HG02938 (cell line): ENCODE measurements at regions not wholly inside any gene's neighbourhood (a gene's known extent, or its start where the extent isn't known, plus 50 kb on each side); places are given as distances from the start of the nearest gene placed in this dataset.

ENCODE experiments used
- ATAC-seq: cut with Tn5 transposase; IDR thresholded peaks from one replicate; pipeline ENCODE4 v1.9.1; 2021; ENCODE audit warnings: mild to moderate bottlenecking, moderate library complexity; ENCODE audit not compliant: unreplicated experiment

DNA sequence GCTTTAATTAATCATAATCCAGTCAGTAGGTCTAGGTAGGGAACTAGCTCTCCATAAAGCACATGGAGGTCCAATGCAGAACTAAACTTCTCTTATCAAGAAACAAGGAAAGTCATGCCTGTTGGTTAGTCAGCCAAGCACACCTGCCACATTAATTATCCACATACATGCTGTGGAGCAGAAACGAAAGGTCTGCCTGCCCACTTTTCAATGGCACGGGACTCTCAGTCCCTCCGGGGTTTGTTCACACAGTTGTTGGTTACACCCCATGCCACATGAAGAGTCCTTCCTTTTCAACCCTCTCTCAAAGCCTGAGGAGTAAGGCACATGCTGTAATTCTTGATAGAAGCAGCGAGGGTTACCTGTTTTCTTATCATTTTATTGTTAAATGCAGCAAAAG lies 1096.4 kb upstream of the MAP3K7 start:
- no peak for ATAC-seq

DNA sequence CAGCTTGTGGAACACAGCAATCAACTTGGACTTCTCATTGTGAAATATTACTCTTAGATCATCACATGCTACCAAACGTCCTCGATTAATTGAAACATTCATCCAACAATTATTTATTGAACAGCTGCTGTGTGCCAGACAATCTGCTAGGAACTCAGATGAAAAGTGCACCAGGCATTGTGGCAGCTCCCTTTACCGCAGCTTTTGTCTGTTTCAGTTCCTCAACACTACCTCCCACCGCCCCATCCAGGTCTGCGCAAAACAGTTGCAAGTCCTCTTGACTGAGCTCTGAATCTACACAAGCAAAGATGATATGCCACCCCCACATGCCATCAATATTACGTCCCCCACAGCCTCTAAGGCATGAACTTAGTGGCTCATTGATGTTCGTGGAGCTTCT lies 1094.4 kb upstream of the MAP3K7 start:
- ATAC-seq, result no peak

DNA sequence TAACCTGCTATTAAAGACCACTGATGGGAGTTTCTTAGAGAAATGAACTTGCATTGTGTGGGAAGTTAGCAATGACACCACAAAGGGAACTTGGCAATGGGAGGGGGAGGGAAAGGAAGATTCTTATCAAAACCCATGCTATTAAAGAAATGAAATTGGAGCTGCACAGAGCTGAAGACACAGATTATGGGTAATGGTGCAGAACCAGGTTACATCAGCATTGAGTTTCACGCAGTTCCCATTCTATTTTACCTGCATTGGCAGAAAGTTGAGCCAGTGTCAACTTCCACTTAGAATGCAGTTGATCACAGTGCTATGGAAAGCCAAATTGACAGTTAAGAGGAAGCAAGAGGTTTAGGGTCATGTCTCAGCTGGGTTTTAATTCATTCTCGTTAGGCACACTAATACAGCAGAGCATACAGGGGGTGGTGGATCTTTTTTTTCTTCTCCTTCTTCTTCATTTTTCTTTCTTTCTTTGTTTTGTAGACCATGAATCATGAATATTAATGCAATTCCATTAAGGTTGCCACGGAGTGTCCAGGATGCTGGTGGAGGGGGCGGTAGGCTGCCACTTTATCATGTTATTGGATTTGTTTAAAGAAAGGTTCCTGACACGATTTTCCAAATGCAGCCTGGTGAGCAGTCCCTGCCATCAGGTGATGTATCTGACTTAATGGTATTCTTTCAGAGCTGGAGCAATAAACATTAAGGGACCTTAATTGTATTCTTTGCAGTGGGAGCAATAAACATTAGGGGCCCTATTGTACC lies 1092.0 kb upstream of the MAP3K7 start:
- ATAC-seq, result no peak

DNA sequence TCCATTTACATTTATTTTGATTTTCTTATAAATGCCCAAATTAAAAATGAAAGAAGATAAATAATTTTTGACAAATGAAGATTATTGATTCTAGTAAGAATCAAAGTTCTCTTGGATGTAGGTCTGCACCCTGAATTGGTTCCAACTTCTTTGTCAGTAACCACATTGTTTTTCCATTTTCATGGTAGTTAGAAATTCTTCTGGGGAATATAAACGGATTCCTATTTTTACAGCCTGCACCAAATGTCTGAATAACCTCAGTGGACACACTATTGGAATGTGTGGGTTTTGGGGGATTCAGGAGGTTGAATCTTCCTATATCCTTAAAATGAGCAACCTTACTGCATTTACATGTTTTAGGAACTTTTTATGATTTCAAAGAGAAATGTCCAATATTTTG lies 1085.3 kb upstream of the MAP3K7 start:
- no peak for ATAC-seq

DNA sequence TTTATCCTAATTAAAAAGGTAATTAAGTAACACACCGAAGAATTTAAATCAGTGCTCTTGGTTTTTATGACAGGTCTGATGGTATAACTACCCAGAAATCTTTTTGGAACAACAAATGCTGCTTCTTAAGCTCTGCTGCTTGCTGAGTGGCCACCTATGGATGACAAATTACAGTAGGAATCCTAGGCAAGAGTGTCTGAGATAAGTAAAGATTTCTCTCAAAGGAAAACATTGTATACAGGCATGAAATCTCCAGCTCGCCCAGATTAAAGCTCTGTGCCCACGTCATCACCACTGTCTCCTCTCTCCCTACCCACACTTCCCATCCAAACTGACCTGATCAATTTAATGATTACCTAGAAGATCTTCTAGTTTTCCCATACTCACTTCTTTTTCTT lies 1083.0 kb upstream of the MAP3K7 start:
- no peak for ATAC-seq

DNA sequence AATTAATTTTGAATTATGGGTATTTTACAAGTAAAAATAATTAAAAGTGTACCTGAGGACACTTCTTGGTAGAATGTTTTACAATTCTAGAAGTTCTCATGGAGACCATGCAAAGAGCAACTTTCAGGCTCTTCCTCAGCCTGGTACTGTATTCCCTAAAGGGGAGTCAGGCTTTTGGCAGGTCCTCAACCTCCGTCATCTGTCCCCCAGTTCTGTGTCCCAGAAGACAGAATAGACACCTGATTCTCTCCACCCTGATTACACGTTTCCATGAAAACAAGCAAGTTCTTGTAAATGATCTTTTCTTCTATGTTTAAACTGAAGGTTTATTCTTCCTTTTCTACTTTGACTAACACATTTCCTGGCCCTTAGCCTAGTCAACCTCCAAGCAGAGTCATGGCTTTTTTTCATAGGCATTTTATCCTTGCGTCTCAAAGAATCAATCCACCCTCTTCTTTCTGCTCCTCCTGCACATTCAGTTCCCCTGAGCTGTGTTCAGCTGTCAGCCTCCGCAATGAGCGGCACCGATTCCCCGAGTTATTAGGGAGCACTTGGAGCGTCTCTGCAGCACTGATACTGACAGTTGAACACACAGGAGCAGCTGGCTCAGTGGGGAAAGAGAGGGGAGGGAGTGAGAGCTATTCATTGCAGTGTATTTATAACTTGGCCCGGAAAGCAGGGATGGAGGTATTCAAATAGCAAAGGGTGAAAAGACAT lies 1082.4 kb upstream of the MAP3K7 start:
- no peak for ATAC-seq

DNA sequence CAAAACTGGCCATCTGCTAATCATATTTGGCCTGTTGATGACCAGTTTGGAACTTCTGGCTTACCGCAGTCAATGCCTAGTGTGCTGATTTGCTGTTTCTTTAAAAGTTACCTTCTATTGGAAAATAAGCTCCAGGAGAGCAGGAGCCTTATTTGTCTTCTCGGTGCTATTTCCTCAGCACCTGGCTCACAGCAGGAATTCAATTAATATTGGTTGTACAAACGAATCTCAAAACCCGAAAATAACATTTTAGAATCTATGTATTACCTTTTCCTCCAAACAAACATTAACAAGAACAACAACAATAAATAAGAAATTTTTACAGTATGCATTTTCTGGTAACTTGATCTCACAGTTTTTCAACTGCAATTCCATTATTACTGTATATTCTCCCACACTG lies 1080.7 kb upstream of the MAP3K7 start:
- ATAC-seq, result no peak

DNA sequence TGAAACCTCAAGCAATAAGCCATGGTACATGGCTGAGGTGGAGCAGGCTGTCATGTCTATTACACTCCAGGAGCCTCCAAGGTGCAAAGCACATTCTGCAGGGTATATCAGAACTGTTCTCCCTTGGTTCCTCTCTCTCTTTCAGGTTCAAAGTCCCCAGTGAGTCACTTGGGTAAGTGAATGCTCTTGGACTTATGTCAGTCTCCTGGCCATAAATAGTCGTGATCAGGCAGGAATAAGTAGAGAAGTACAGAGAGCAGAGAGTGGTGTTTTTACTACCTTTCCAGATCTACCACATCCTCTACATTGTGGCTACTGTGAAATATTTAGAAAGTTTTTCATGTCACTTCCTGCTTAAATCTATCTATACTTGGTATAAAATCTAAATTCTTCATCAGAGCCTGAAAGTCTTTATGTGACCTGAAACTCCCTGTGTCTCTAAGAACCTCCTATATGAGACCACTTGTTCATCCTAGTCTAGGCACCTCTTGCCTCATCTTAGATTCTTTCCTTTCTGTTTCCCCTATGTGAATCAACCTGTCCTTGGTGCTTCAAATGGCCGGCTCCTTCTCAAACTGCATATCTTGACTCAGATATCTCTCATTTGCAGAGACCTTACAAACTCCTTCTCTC lies 1077.6 kb upstream of the MAP3K7 start:
- peak; percentile 86 for ATAC-seq

DNA sequence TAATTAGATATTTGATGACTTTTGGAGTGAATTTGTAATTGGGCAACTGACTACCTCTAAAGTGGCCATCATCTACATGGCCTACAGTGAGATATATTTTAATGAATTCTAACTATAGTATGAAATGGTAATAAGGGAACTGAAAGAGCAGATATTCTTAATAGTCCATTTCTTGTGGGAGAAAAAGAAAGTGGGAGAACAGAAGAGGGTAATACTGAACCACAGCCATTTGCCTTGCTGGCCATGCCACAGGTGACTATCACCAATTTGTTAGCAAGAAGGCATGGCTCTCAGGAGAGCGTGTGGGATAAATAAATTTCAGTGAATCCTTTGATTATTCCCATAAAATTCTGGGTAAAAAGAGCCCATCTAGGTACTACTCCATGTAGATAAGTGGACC lies 1074.0 kb upstream of the MAP3K7 start:
- no peak for ATAC-seq

DNA sequence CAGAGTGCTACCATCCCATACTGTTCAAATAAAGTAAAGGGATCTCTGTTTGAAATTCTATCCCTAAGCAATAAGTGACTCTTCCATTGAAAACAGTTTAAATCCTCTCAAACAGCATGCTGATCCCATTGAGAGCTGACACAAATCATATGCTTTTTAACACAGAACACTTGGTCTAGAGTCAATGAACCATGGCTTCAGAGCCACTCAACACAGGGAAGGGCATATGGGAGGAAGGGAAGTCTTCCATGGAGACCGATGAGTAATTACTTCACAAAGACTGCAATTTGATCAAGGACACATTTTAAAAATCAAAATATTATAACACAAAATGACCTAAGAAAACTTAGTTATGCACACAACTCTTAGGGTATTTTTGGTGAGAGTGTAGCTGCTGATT lies 1073.0 kb upstream of the MAP3K7 start:
- no peak for ATAC-seq

DNA sequence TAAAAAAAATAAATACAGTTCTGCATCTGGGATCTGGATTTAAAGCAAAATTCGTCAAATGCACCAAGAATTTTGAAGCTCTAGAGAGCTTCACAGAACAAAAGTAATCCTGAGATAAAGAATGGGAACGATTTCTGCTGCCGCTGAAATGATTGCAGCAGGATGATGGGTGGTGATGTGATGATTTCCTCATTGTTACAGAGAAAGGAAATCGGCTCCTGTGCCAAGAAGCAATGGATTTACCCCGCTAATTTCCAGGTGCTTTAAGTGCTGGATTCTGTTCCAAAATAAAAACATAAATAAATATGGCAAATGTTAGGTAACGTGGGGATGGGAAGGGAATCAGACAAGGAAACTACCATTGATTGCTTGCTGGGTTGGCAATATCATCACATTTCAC lies 1067.9 kb upstream of the MAP3K7 start:
- no peak for ATAC-seq

DNA sequence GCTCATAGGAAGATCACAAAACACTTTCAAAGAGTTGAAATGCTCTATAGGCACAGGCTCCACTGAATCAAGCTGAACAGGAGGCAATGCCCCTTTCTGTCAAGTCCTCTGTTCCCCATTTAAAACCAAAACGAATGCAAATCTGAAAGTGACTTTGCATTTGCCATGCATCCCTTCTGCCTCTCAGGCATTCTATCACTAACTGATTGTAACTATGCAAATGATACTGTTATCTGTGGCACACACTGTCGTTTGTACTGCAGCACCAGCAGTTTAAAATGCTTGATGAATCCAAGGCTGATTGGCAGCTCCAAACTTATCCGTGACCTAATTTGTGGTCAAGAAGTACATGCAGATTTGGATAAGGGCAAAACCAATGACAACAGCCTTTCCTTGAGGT lies 1067.5 kb upstream of the MAP3K7 start:
- ATAC-seq, result no peak

DNA sequence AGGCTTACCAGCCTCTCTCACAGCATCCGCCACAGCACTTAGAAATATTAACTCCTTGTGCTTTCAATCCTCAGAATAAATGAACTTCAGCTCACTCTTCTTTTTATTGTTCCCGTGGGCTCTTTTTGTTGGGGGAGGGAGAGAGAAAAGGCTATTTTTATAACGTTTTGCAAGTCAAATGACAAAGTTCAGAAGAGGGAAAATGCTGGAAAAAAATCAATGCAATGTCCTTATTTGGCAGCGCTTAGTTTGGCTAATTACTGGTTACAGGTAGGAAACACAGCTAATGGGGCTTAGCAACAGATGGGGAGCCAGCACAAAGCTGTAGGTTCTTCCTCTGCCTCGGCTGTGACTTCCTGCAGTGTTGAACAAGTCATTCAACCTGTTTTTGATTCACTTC lies 1067.0 kb upstream of the MAP3K7 start:
- ATAC-seq, result no peak

DNA sequence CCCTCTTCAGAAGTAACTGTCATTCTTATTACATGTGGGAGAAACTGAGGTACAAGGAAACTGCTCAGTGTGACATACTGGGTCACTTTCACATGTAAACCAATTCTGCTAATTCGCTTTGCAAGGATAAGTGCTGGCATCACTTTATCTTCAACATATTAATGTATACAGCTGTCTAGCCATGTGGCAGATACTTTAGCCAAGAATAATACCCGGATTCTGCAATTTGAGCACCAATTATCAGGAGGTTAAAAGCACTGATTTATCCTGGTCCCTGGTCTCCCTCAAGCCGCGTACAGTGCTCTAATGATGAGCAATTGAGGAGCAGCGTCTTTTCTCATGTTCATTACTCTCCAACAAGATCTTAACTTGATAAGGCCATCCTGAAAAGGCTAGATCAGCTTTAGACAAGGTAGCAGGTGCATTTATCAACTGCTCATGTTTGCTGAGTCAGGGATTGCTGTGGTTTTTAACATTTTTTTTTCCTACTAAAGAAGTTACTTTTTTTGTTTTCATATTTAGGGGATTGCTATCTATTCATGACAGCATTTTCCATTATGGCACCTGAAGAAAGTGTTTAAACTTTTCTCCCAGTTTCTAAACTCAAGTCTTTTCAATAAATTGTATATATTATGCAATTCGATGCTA lies 1066.3 kb upstream of the MAP3K7 start:
- no peak for ATAC-seq

DNA sequence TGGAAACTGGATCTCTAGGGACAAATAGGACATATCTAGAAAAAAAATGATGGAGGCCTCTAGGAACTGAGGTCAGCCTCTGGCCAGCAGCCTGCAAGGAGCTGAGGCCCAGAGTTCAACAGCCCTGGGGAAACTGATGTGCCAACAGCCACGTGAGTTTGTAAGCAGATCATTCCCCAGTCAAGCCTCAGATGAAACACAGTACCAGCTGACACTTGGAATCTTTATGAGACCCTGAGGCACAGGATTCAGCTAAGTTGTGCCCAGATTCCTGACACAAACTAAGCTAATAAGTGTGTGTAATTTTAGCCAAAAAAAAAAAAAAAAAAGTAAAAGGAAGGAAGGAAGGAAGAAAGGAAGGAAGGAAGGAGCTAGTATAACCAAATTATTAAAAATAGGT lies 1059.8 kb upstream of the MAP3K7 start:
- no peak for ATAC-seq

DNA sequence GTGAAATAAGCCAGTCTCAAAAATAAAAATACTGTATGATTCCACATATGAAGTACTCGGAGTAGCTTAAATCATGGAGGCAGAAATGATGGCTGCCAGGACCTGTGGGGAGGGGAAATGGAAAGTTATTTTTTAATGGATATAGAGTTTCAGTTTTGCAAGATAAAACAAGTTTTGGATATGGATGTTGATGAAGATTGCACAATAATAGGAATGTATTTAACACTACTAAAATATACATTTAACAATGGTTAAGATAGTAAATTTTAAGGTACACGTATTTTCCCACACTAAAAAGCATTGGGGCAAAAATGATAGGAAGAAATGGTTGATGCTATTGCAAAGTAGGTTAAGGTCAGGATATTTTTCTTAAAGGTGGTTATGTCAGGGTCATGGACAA lies 1058.9 kb upstream of the MAP3K7 start:
- ATAC-seq, result no peak

DNA sequence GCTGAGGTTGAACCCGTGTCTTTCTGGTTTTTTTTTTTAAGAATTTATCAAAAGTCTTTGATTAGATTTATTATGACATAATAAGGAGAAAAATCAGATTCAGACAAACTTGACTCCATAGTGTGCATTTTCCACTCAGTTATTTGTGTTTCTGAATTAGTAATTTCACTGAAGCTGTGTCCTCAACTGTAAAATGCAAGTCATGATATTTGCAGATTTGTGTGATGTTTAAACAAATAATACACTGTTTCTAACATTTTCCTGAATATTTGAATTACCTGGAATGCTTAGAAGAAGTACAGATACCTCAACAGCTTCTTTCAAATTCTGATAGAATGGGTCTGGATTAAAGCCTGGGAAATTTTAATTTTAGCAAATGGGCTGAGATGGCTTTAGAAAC lies 1050.3 kb upstream of the MAP3K7 start:
- ATAC-seq, result no peak

DNA sequence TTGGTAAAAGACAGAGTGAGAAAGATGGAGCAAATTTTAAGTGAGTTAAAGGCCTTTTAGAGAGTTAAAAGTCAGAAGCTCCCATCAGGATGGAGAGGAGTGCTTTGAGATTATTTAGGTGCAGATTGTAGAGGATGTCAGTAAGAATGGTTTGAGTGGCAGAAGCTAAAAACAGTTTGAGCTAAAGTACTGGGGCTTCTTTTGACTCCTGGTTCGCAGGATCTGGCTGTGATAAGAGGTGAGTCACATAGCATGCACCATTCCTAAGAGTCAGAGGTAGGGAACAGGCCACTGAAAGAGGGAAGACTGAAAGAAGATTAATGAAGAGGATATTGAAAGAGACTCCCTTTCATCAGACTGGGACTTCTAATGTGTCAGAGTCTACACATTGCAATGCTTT lies 1047.9 kb upstream of the MAP3K7 start:
- ATAC-seq, result no peak

DNA sequence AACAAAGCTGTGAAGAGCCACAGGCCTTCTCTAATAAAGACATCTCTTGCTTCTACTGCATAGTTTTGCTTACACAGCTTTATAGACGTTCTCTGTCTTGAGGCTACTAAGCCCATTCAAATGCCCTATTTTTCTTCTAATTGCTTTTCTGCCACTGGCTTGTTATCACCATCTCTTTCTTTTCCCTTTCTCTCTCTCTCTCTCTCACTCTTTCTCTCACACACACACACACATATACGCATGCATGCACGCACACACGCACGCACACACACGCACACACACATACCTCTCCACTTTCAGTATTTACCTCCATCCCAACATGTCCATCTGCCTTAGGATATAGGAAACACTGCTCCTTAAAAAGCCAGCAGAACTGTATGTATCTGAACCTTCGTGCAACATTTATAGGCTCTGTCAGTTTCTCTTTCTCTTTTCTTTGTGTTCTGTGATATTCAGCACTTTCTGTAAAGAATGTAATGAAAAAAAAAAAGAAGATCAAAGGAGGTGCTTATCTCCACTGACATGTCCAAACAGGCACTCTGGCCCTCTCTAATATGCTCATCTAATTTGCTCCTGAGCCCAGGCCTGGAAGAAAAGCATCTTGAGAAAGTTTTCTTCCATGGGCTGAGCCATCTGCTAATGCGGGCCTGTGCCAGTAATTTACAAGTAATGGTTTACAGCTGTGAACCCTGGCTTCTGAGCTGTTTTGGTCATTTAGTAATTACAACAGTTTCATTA lies 1046.7 kb upstream of the MAP3K7 start:
- ATAC-seq, result no peak

DNA sequence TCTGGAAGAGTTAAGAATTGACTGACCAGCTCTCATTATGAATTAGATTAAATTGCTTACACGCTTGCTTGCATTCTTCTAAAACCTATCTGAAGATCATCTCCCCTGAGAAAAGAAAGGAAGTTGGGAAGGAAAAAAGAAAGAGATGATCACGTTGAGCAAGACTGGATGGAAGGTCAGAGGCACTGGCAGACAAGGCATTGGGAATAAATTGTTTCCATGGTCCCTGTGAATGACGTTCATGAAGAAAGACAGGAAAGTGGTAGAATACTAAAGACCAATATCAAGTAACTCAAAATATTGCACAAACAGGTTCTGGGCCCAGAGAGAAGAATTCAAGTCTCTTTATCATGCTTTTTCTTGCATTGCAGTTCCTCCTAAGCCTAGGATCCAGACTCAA lies 1045.4 kb upstream of the MAP3K7 start:
- no peak for ATAC-seq

DNA sequence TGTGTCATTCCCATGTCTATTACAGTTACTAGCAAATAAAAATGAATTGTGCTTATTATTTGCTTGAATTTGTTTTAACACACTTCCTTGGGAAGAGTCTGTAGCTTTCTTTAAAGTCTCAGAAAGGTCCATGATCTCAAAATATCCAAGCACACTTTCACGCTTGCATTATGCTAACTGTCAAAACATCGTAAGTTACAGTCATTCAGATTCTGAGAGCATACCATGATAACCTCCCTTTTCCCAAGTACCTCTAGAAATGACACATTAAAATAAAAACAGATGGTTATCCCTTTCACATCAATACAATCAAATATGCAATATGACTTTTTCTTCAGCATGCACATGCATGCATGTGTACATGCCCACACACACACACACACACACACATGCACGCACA lies 1044.4 kb upstream of the MAP3K7 start:
- ATAC-seq, result no peak
